ENCODE measurements at regions not wholly inside any gene's neighbourhood (a gene's known extent, or its start where the extent isn't known, plus 50 kb on each side); places are given as distances from the start of the nearest gene placed in this dataset.

DNA sequence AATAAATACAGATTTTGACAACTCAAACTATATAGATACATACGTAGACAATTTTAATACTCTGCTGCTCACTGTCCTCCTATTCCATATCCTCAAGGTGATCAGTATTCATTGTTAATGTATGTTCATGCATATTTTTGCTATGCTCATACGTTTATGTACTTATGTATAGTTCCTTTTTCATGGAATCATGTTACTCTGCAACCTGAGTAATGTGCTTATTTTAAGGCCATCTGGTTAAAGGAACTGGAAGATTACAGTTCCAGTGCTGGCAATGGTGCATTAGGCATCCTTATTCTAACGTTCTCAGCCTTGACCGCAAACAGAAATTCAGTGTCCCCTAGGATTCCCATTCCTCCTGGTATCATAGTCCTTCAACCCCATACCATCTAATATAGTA, 385.0 kb upstream of the TNP1 start:
- no peak for DNase-seq (ENCODE audit: low read depth in 3 of 3)

- no peak for DNase-seq (ENCODE audit: low read depth in 3 of 3)
These were observed 383.1 kb upstream of the TNP1 start for GRCh38 chr2:217242947-217243346.

- DNase-seq (ENCODE audit: low read depth in 3 of 3): no peak
These were observed 371.9 kb upstream of the TNP1 start for GRCh38 chr2:217231724-217232123.

DNA sequence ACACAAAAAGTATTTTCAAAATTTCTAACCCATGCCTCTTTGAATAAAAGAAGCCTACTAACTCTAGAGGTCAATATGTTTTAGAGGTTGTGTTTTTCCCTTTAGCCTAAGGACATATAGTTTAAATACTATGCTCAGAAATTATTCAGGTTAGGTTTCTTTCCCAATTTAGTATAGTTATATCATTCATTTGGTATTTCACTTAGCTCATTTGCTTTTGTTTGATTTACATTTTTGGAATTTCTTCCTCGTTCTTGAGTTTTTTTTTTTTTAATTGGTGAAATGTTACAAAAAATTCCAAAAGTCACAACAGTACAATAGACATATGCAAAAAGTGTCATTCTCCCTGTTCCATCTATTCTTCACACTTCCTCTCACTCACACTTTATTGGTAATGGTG, 371.3 kb upstream of the TNP1 start:
- DNase-seq (ENCODE audit: low read depth in 3 of 3): no peak

GRCh38 chr2:217228732-217229131, 368.9 kb upstream of the TNP1 start:
- no peak for DNase-seq (ENCODE audit: low read depth in 3 of 3)

- no peak for DNase-seq (ENCODE audit: low read depth in 3 of 3)
These were observed 367.9 kb upstream of the TNP1 start for GRCh38 chr2:217227794-217228193.

GRCh38 chr2:217225596-217225995, 365.7 kb upstream of the TNP1 start:
- no peak for DNase-seq (ENCODE audit: low read depth in 3 of 3)

DNA sequence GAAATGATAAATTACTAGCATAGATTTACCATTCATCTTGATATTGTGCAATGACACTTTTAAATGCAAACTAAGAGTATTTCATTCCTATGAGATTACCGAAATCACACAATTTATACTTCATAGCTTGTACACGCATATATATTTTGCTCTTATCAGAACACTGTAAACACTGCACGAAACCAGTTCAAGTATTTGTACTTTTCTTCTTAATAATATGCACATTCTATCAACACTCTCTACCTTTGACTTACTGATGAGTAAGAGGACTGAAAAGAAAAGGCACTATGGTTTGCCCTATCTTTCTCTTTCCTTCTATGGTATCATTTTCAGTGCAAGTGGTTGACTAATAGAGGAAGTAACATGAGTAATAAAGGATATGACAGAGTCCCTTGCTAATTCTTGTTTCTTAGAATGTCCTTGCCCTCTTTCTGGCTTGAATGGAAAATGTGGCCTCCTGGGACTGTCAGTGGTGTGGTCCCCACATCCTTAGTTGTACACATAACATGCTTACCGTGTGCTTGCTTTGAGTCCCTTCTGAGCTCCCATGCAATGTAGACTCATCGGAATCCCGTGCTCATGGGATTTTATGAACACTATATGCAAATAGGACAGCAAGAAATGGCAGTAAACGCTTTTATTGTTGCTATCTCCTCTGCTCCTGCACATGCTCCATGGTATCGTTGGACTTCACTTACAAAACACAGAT, 363.5 kb upstream of the TNP1 start:
- DNase-seq (ENCODE audit: low read depth in 3 of 3): no peak

DNA sequence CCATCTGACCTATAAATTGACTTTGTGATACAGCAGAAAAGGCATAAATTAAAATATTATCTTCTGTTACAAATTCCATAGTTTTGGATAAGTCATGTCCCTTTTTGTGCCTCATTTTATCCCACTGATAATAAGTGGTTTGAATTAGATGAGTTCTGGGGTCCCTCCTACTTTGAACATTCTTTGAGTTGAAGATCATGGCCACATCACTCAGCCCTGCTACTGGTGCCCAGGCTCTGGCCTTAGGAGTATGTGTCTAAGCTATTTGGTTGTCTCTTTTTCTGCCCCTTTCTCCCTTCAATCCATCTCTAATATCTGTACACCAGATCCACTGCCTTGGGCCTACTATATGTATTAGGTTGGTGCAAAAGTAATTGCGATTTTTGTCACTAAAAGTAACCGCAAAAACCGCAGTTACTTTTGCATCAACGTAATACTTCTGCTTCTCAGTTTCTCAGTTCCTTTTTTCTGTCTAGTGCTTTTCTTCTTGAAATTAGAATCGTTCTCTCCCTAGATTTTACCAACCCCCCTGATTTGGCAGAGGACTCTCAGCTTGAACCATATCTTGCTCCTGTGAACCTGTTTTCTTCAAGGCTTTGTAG, 362.5 kb upstream of the TNP1 start:
- no peak for DNase-seq (ENCODE audit: low read depth in 3 of 3)

- DNase-seq (ENCODE audit: low read depth in 3 of 3): no peak
These were observed 360.6 kb upstream of the TNP1 start for GRCh38 chr2:217220228-217221013.

DNA sequence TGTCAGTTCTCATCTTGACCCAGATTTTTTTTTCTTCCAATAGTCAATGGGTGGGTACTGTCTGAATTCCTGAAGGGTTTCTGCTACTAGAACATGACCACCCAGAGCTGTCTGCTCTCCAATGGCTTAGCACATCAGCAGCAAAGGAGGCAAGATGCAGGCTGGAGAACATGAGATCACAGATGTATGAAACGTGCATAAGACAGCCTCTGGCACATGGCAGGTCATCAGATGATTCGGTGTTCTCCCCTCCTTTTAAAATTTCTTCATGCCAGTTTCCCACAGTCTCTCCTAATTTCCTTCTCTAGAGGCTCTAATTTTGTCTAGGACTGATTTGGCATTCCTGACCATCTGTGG, 359.3 kb upstream of the TNP1 start:
- no peak for DNase-seq (ENCODE audit: low read depth in 3 of 3)

DNA sequence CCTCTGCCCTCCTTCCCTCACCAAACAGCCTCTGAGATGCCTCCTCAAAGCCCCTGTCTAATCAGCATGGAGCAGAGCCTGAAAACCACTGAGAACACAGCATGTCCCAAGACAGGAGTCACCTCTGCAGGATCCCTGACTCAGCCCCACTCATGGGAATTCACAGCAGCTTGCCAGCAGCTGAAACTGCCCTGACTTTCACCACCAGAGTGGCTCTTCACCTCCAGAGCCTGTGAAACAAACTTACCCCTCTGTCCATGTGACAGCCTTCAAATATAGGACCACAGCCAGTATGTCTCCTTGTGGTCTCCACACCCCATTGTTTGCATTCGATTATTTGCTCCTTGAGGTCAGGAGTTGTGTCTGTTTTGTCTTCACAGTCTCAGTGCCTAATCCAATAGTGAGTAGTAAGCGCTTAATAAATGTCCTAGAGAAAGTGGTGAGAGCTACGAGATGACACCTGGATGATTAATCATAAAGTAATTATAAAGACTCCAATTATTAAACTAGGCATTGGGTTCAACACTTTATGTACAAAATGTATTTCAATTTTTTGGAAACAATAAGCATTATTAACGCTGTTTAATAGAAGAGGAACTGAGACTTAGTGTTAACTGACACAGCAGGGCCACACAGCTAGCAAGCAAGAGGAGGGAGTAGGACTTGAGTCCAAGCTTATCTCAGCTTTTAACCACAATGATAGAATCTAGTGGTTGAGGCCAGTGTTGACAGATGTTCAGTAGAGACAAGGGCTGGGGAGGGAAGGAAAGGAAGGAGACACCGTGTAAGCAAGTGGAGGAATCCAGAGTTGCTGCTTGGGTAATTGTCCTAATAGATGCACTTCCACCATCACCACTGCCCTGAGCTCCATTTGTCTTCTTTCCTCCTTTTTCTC, 358.7 kb upstream of the TNP1 start:
- no peak for DNase-seq (ENCODE audit: low read depth in 3 of 3)

DNA sequence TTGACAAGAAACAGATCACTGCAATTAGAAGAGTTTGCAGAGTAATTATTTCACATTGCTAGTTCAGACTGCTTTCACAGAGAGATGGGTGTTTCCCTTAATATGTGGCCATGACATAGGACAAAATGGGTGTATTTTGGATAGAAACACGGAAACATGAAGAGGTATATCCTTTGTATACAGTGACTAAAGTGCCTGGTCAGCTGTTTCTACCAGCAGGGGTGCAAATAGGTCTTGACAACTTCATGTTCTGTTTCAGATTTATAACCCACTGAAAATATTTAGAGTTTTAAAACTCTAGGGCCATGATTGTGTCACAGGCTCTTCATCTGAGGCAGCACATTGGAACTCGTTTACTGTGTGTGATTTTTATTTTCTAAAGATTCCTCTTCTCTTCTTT, 357.1 kb upstream of the TNP1 start:
- no peak for DNase-seq (ENCODE audit: low read depth in 3 of 3)

DNA sequence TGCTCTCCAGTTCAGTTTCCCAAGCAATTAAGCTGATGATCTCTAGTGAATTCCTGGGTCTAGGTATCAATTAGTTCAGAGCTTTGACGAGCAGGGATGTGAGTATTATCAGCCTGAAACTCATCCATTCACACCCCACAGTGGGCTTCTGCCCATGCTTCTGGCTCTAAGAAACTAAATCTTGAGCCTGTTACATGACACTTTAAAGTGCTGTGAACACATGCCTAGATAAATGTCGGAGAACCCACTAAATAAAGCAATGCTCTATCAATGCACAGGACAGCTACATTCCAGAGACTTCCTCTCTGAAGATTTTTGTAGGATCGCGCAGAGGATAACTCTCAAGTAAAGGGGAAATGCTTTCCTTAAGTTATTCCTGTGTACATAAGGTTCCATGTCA, 356.5 kb upstream of the TNP1 start:
- DNase-seq (ENCODE audit: low read depth in 3 of 3): no peak

DNA sequence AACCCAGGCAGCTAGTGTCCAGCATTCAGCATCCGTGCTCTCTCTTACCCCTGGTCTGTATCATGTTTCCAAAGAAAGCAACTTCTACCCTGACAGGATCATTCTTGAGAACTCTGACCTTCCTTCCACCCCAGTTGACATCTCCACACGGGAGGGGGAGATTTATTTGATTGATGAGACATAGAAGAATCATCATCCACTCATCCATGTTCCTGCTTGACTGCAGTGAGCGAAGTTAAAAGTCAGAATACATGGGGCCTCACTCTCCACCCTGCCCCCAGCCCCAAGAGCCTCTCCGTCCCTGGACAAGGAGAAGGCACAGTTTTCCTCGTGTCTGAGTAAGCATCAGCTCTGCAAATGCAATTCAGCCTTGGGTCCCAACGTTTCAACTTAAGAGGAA, 356.0 kb upstream of the TNP1 start:
- DNase-seq (ENCODE audit: low read depth in 3 of 3): no peak

- no peak for DNase-seq (ENCODE audit: low read depth in 3 of 3)
These were observed 349.0 kb upstream of the TNP1 start for GRCh38 chr2:217208867-217209266.

DNA sequence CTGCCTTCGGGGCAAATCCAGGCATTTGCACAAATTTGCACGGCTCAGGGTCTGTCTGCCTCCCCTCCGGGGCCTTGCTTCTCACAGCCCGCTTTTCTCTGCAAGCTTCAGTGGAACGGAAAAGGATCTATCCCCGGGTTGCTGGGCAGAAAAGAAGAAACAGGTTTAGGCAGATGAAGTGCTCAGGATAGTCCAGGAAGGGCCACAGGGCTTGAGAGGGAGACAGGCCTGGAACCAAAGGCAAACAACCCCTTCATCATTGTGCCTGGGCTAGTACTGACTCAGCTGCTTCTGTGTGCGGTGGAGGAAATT, 347.8 kb upstream of the TNP1 start:
- no peak for DNase-seq (ENCODE audit: low read depth in 3 of 3)

DNA sequence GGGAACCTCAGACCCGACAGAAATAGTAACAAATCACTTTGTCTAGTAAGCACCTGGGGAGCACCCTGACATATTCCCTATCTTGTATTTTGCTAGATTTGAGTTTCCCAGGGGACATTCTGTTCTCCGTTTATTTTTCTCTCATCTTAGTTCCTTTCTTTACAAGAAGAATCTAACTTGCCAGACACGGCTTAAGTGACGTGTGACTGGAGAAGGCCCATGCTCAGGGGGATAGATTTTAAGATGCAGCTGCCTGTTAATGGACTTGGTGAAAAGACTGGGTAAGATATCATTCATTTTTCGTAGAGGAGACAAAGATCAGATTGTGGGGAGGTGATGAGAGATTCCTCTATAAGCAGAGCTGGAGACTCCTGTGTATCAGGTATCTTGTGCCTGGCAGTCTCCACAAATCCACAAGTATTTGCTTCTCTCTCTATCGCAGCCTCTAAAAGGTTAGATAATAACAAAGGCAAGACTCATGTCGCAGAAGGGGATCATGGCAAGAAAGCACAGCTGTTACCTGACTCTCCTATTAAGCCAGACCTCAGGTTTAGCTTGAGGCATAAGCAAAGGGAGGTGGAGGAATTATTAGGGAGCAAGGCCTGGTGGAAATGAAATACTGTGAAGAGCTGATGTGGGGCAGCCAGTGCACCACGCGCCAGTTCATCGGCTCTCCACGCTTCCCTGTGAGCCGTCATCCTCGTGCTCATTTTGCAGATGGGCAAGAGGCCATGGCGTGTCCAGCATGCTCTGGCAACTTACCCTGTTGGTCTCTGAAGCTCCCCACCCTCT, 347.2 kb upstream of the TNP1 start:
- no peak for DNase-seq (ENCODE audit: low read depth in 3 of 3)

- DNase-seq (ENCODE audit: low read depth in 3 of 3): no peak
These were observed 346.3 kb upstream of the TNP1 start for GRCh38 chr2:217206016-217206725.

DNA sequence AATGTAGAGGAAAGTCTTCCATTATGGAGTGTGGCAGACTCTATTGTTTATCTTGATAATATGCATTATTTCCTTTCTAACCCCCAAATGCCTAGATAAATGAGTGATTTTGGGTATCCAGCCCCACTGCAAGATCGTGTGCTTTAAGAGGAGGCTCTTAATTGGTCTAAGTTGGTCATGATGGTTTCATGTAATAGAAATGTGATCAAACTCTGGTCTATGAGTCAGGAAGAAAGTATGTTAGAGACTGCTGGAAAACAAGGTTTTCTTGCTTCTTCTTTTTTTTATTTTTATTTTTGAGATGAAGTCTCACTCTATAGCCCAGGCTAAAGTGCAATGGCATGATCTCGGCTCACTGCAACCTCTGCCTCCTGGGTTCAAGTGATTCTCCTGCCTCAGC, 344.5 kb upstream of the TNP1 start:
- DNase-seq (ENCODE audit: low read depth in 3 of 3): no peak

DNA sequence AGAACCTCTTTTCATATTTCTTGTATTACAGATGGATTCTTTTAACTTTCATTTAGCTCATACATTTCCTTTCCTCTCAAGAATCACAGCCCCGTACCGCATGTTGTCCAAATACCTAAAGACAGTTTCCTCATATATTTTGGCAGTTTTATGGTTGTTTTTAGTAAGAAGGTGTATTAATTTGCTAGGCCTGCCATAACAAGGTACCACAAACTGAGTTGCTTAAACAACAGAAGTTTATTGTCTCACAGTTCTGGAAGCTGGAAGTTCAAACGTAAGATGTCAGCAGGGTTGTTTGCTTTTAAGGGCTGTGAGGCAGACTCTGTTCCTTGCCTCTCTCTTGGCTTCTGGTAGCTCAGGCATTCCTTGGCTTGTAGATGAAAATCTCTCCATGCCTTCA, 343.2 kb upstream of the TNP1 start:
- DNase-seq (ENCODE audit: low read depth in 3 of 3): no peak
